SIG-M5 treated with dmso at 0.1 percent for 504 hours (cell line): ENCODE measurements at regions not wholly inside any gene's neighbourhood (a gene's known extent, or its start where the extent isn't known, plus 50 kb on each side); places are given as distances from the start of the nearest gene placed in this dataset.
"Not testable (repeated sequence)": the region's sequence is repeated elsewhere in the genome, so short reads cannot be mapped to it uniquely, and the experiment has no call there.

Source experiments
- DNase-seq: peaks from one replicate; lab custom pipeline; 2025; ENCODE audit not compliant: unreplicated experiment; lab: John Stamatoyannopoulos, UW

- not testable (repeated sequence) for DNase-seq
Observed at GRCh38 chr1:120465900-120466299, 51.1 kb downstream of the NBPF8 start.

GRCh38 chr1:120477663-120478062, 62.8 kb downstream of the NBPF8 start:
- not testable (repeated sequence) for DNase-seq

GRCh38 chr1:120478400-120478799, 63.6 kb downstream of the NBPF8 start:
- not testable (repeated sequence) for DNase-seq

- not testable (repeated sequence) for DNase-seq
Observed at GRCh38 chr1:120487542-120487941, 72.7 kb downstream of the NBPF8 start.

GRCh38 chr1:120489217-120489616, 74.4 kb downstream of the NBPF8 start:
- DNase-seq, result not testable (repeated sequence)

- DNase-seq, result not testable (repeated sequence)
Observed at GRCh38 chr1:120497145-120497544, 82.3 kb downstream of the NBPF8 start.

- DNase-seq, result not testable (repeated sequence)
Observed at GRCh38 chr1:120503284-120503683, 88.4 kb downstream of the NBPF8 start.

GRCh38 chr1:120506352-120506751, 91.5 kb downstream of the NBPF8 start:
- not testable (repeated sequence) for DNase-seq

GRCh38 chr1:120508351-120508750, 93.5 kb downstream of the NBPF8 start:
- DNase-seq, result not testable (repeated sequence)

GRCh38 chr1:120509258-120509657, 94.4 kb downstream of the NBPF8 start:
- not testable (repeated sequence) for DNase-seq

- DNase-seq, result not testable (repeated sequence)
Observed at GRCh38 chr1:120513099-120513498, 98.3 kb downstream of the NBPF8 start.

GRCh38 chr1:120513531-120513930, 98.7 kb downstream of the NBPF8 start:
- DNase-seq, result not testable (repeated sequence)

GRCh38 chr1:120519196-120519595, 104.4 kb downstream of the NBPF8 start:
- DNase-seq, result not testable (repeated sequence)

- not testable (repeated sequence) for DNase-seq
Observed at GRCh38 chr1:120524416-120524815, 109.6 kb downstream of the NBPF8 start.

GRCh38 chr1:120525386-120525785, 110.6 kb downstream of the NBPF8 start:
- DNase-seq, result not testable (repeated sequence)

GRCh38 chr1:120529475-120530089, 114.7 kb downstream of the NBPF8 start:
- DNase-seq, result not testable (repeated sequence)

GRCh38 chr1:120531455-120531854, 116.6 kb downstream of the NBPF8 start:
- not testable (repeated sequence) for DNase-seq

GRCh38 chr1:120534361-120535047, 119.7 kb downstream of the NBPF8 start:
- DNase-seq, result peak; percentile 19

- DNase-seq, result not testable (repeated sequence)
Observed at GRCh38 chr1:120535052-120535451, 120.2 kb downstream of the NBPF8 start.

- not testable (repeated sequence) for DNase-seq
Observed at GRCh38 chr1:120541394-120541793, 126.6 kb downstream of the NBPF8 start.

- not testable (repeated sequence) for DNase-seq
Observed at GRCh38 chr1:120542365-120542764, 127.5 kb downstream of the NBPF8 start.

GRCh38 chr1:120542940-120543339, 128.1 kb downstream of the NBPF8 start:
- not testable (repeated sequence) for DNase-seq
